CD4-positive, alpha-beta memory T cell (primary cell): ENCODE measurements at regions not wholly inside any gene's neighbourhood (a gene's known extent, or its start where the extent isn't known, plus 50 kb on each side); places are given as distances from the start of the nearest gene placed in this dataset.

Experiments used
- CTCF ChIA-PET: fragments of 350-600 bp; sonication (Branson Sonifier 250); formaldehyde crosslinking; loops from one replicate; lab custom pipeline; 2021; ENCODE audit warnings: inconsistent platforms; ENCODE audit not compliant: partially characterized antibody; lab: Charles Lee
- POLR2A ChIA-PET: fragments of 350-600 bp; sonication (Branson Sonifier 250); formaldehyde crosslinking; loops from one replicate; lab custom pipeline; 2021; ENCODE audit not compliant: partially characterized antibody; lab: Charles Lee
- DNase-seq, 5 donors: peaks; one replicate each; pipeline versions ENCODE4 v3.0.0 to v3.0.0-alpha.2; 2020 to 2022; ENCODE audit warnings: mixed read lengths in 1 of 5
- H3K27ac ChIP-seq: one replicate; pipeline ENCODE4 v1.7.0; 2013; ENCODE audit warnings: low read depth, low read length
- H3K27me3 ChIP-seq: 2 replicates; pipeline ENCODE4 v1.7.0; 2013; ENCODE audit warnings: mild to moderate bottlenecking, low read length, moderate library complexity; ENCODE audit not compliant: insufficient read depth
- H3K36me3 ChIP-seq: 2 replicates; pipeline ENCODE4 v1.7.0; 2013; ENCODE audit warnings: mild to moderate bottlenecking, low read length, moderate library complexity; ENCODE audit not compliant: insufficient read depth
- H3K4me1 ChIP-seq: 2 replicates; pipeline ENCODE4 v1.7.0; 2013; ENCODE audit warnings: mild to moderate bottlenecking, low read length, moderate library complexity; ENCODE audit not compliant: insufficient read depth
- H3K4me3 ChIP-seq, 2 donors: one replicate each; pipeline ENCODE4 v1.7.0; 2013; ENCODE audit warnings: low read length in 2 of 2, mild to moderate bottlenecking in 1 of 2
- H3K9me3 ChIP-seq, 2 donors: one replicate each; pipeline ENCODE4 v1.7.0; 2013; ENCODE audit warnings: low read length in 2 of 2, control low read depth in 1 of 2; ENCODE audit not compliant: control insufficient read depth in 1 of 2
- H3K27ac Mint-ChIP-seq, 7 donors: one replicate each; pipeline ENCODE4 v1.8.0; 2020 to 2021; ENCODE audit warnings: mixed read lengths in 7 of 7, mild to moderate bottlenecking in 6 of 7, inconsistent platforms in 3 of 7, moderate library complexity in 3 of 7
- H3K27me3 Mint-ChIP-seq, 2 donors: one replicate each; pipeline ENCODE4 v1.8.0; 2020 to 2021; ENCODE audit warnings: mixed read lengths in 2 of 2
- H3K36me3 Mint-ChIP-seq, 2 donors: one replicate each; pipeline ENCODE4 v1.8.0; 2020 to 2021; ENCODE audit warnings: mixed read lengths in 2 of 2, inconsistent platforms in 1 of 2, mild to moderate bottlenecking in 1 of 2
- H3K4me1 Mint-ChIP-seq, 4 donors: one replicate each; pipeline ENCODE4 v1.8.0; 2020 to 2021; ENCODE audit warnings: mixed read lengths in 4 of 4, mild to moderate bottlenecking in 1 of 4
- H3K4me3 Mint-ChIP-seq, 8 donors: one replicate each; pipeline ENCODE4 v1.8.0; 2020 to 2021; ENCODE audit warnings: mixed read lengths in 8 of 8, mild to moderate bottlenecking in 7 of 8, moderate library complexity in 6 of 8, inconsistent platforms in 3 of 8
- H3K9me3 Mint-ChIP-seq, 8 donors: one replicate each; pipeline ENCODE4 v1.8.0; 2020 to 2021; ENCODE audit warnings: mixed read lengths in 8 of 8, mild to moderate bottlenecking in 5 of 8, inconsistent platforms in 3 of 8, moderate library complexity in 1 of 8
- intact Hi-C: fragments of 100-400 bp; cut with micrococcal nuclease; formaldehyde crosslinking; loops from one replicate; pipeline ENCODE4 v1.15.1; 2023

- Histone ChIP-seq H3K36me3 (no peaks in the 10 kb centered on the region), H3K9me3 (no peaks in the 10 kb centered on the region), H3K4me1 (no peaks in the 10 kb centered on the region), H3K27ac (no peak overlapping the region), H3K4me3 (no peak overlapping the region), H3K27me3 (no peaks in the 10 kb centered on the region)
- Mint-ChIP-seq H3K27ac (no peak overlapping the region), H3K4me3 (no peak overlapping the region), H3K9me3 (no peaks in the 10 kb centered on the region), H3K4me1 (no peaks in the 10 kb centered on the region), H3K27me3 (peaks cover 3 to 5% of the 10 kb centered on the region in 2 donors), H3K36me3 (no peaks in the 10 kb centered on the region)
- ChIA-PET CTCF (interaction anchor here (1.0 to 2.5 kb wide), 3 partner anchors 9 to 37 kb away, joined by 3 to 13 read pairs (median 4); no protein-coding TSS in a partner anchor), POLR2A (no interaction called here)
- DNase-seq: no peak
- intact Hi-C loops: no loop called here
Measured at GRCh38 chr4:57200799-57201327, 90.7 kb upstream of the IGFBP7 start.

- Mint-ChIP-seq H3K36me3 (no peaks in the 10 kb centered on the region), H3K27me3 (peaks cover 5 to 7% of the 10 kb centered on the region in 2 donors), H3K9me3 (peaks cover 0 to under 1% (median 0%) of the 10 kb centered on the region in 8 donors), H3K27ac (no peak overlapping the region), H3K4me1 (peaks cover 0 to under 1% (median under 1%) of the 10 kb centered on the region in 4 donors), H3K4me3 (no peak overlapping the region)
- CTCF ChIA-PET: interaction anchor here (2.5 kb wide), 1 partner anchor 8 kb away, joined by 13 read pairs; no protein-coding TSS in a partner anchor
- POLR2A ChIA-PET: no interaction called here
- H3K9me3 ChIP-seq: no peaks in the 10 kb centered on the region
- H3K36me3 ChIP-seq: no peaks in the 10 kb centered on the region
- H3K4me1 ChIP-seq: no peaks in the 10 kb centered on the region
- intact Hi-C loops: no loop called here
- no peak overlapping the region for H3K4me3 ChIP-seq
- no peaks in the 10 kb centered on the region for H3K27me3 ChIP-seq
- no peak for DNase-seq
- no peak overlapping the region for H3K27ac ChIP-seq
Measured at GRCh38 chr4:57199267-57199666, 89.1 kb upstream of the IGFBP7 start.

- Mint-ChIP-seq H3K36me3 (no peaks in the 10 kb centered on the region), H3K27me3 (peaks cover 3 to 12% of the 10 kb centered on the region in 2 donors), H3K27ac (no peak overlapping the region), H3K4me3 (no peak overlapping the region), H3K4me1 (peaks cover 0 to 2% (median under 1%) of the 10 kb centered on the region in 4 donors), H3K9me3 (peaks cover 0 to 2% (median 0%) of the 10 kb centered on the region in 8 donors)
- Histone ChIP-seq H3K4me1 (no peaks in the 10 kb centered on the region), H3K9me3 (no peaks in the 10 kb centered on the region), H3K27me3 (no peaks in the 10 kb centered on the region), H3K4me3 (no peak overlapping the region), H3K36me3 (no peaks in the 10 kb centered on the region), H3K27ac (no peak overlapping the region)
- CTCF ChIA-PET: no interaction called here
- no peak for DNase-seq
- intact Hi-C loops: no loop called here
- POLR2A ChIA-PET: no interaction called here
Measured at GRCh38 chr4:57195622-57196021, 85.4 kb upstream of the IGFBP7 start.

- Mint-ChIP-seq H3K27ac (no peak overlapping the region), H3K9me3 (peaks cover 0 to 2% (median 0%) of the 10 kb centered on the region in 8 donors), H3K27me3 (peaks cover 4 to 12% of the 10 kb centered on the region in 2 donors), H3K4me3 (no peak overlapping the region), H3K36me3 (no peaks in the 10 kb centered on the region), H3K4me1 (peaks cover 0 to 2% (median under 1%) of the 10 kb centered on the region in 4 donors)
- ChIA-PET POLR2A (no interaction called here), CTCF (no interaction called here)
- Histone ChIP-seq H3K9me3 (no peaks in the 10 kb centered on the region), H3K27ac (no peak overlapping the region), H3K36me3 (no peaks in the 10 kb centered on the region), H3K4me1 (no peaks in the 10 kb centered on the region), H3K4me3 (no peak overlapping the region), H3K27me3 (no peaks in the 10 kb centered on the region)
- intact Hi-C loops: no loop called here
- DNase-seq: no peak
Measured at GRCh38 chr4:57194068-57194611, 84.0 kb upstream of the IGFBP7 start.

- no peak overlapping the region for H3K4me3 Mint-ChIP-seq
- CTCF ChIA-PET: interaction anchor here (3.0 to 3.7 kb wide), 2 partner anchors 7 to 30 kb away, joined by 13 to 25 read pairs; no protein-coding TSS in a partner anchor
- peaks cover 0 to 2% (median under 1%) of the 10 kb centered on the region in 4 donors for H3K4me1 Mint-ChIP-seq
- Histone ChIP-seq H3K9me3 (no peaks in the 10 kb centered on the region), H3K27me3 (no peaks in the 10 kb centered on the region), H3K27ac (no peak overlapping the region), H3K36me3 (no peaks in the 10 kb centered on the region), H3K4me3 (no peak overlapping the region), H3K4me1 (no peaks in the 10 kb centered on the region)
- POLR2A ChIA-PET: no interaction called here
- no peak overlapping the region for H3K27ac Mint-ChIP-seq
- peaks cover 0 to 2% (median 0%) of the 10 kb centered on the region in 8 donors for H3K9me3 Mint-ChIP-seq
- intact Hi-C loops: no loop called here
- H3K27me3 Mint-ChIP-seq: peaks cover 6 to 12% of the 10 kb centered on the region in 2 donors
- no peaks in the 10 kb centered on the region for H3K36me3 Mint-ChIP-seq
- DNase-seq: no peak
Measured at GRCh38 chr4:57193209-57193810, 83.1 kb upstream of the IGFBP7 start.

GRCh38 chr4:57191523-57192034 is 81.4 kb upstream of the IGFBP7 start:
- Mint-ChIP-seq H3K4me1 (peaks cover 0 to 2% (median under 1%) of the 10 kb centered on the region in 4 donors), H3K27me3 (peaks cover 7 to 9% of the 10 kb centered on the region in 2 donors), H3K27ac (no peak overlapping the region), H3K9me3 (peaks cover 0 to 2% (median 0%) of the 10 kb centered on the region in 8 donors), H3K36me3 (no peaks in the 10 kb centered on the region), H3K4me3 (no peak overlapping the region)
- Histone ChIP-seq H3K27ac (no peak overlapping the region), H3K27me3 (no peaks in the 10 kb centered on the region), H3K4me3 (no peak overlapping the region), H3K36me3 (no peaks in the 10 kb centered on the region), H3K4me1 (no peaks in the 10 kb centered on the region), H3K9me3 (no peaks in the 10 kb centered on the region)
- no peak for DNase-seq
- CTCF ChIA-PET: interaction anchor here (1.3 to 3.7 kb wide), 5 partner anchors 9 to 38 kb away, joined by 5 to 25 read pairs (median 8); no protein-coding TSS in a partner anchor
- intact Hi-C loops: no loop called here
- POLR2A ChIA-PET: no interaction called here
